Islet of Langerhans (tissue), 1 donor: ENCODE measurements at regions not wholly inside any gene's neighbourhood (a gene's known extent, or its start where the extent isn't known, plus 50 kb on each side); places are given as distances from the start of the nearest gene placed in this dataset.
"Not testable (repeated sequence)": the region's sequence is repeated elsewhere in the genome, so short reads cannot be mapped to it uniquely, and the experiment has no call there.

ENCODE experiments used
- FAIRE-seq: peaks from one replicate; lab custom pipeline; 2011; peaks lifted over from hg19 to GRCh38; lab: Jason Lieb, UNC

DNA sequence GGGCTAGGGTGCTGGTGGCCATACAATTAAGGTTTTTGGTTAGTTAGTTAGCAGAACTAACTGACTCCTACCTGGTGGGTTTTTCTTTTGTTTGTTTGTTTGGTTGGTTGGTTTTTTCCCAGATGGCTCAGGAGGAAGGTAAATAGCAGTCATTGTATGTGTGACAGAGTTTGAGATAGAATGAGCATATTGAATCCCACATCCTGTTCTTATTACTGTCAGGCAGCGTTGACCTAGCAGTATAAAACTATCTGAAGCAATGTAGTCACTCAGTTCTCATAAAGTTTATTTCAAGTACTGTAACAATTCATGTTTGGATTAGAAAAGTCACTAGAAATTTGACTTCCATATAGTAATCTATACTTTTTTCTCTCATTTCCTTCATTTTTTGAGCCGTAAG is 113.5 kb upstream of the NBPF19 start:
- not testable (repeated sequence) for FAIRE-seq

GRCh38 chr1:149364188-149364981 is 110.5 kb upstream of the NBPF19 start:
- not testable (repeated sequence) for FAIRE-seq

DNA sequence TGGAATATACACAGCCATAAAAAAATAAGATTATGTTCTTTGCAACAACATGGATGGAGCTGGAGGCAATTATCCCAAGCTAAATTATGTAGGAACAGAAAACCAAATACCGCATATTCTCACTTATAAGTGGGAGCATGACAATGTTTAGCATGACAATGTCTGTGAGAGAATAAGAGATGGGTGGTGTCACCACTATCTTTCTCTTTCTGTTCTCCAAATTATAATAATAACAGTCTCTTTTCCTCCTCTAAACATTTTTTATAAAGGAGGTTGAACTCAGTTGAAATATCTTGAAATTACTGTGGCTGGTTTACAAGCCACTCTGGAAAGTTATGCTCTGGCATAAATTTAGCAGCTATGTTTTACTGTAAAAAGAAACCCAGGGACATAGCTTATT is 108.4 kb upstream of the NBPF19 start:
- not testable (repeated sequence) for FAIRE-seq

- FAIRE-seq: not testable (repeated sequence)
Observed at GRCh38 chr1:149367472-149368044, 107.3 kb upstream of the NBPF19 start.

- not testable (repeated sequence) for FAIRE-seq
Observed at GRCh38 chr1:149368337-149368736, 106.5 kb upstream of the NBPF19 start.

DNA sequence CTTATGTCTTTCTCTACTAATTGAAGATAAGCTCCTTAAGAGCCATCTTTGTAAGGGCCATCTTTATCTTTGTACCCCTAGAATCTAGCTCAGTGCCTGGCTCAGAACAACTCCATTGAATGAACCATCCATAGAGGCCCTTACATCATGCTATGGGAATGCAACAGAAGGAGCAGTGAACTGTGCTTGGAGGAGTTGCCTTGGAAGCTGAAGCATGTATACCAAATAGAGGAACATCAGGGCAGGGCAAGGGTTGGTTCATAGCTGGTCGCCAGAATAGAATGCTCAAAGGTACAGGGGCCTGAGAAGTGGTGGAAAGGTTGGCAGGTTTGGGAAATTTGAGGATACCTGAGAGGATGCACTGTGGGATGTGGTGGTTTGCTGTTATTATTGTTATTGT is 105.8 kb upstream of the NBPF19 start:
- not testable (repeated sequence) for FAIRE-seq

DNA sequence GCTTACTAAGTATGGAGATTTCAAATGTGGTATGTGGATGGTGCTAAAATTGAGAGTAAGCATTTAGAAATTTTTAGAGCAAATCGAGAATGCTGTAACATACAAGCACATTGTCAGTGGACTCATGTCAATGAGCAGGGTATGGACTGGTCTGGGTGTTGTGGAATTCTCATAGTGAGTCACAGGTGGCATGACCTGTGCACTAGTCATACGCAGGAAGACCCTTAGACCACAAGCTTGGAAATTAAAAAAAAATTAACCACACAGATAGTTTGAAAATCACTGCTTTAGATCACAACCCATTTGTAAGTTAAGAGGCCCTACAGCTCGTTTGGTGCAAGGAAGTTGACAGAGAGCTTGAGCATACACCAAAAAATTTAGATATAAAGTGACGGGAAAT is 102.9 kb upstream of the NBPF19 start:
- not testable (repeated sequence) for FAIRE-seq

GRCh38 chr1:149378462-149378861 is 96.4 kb upstream of the NBPF19 start:
- FAIRE-seq: not testable (repeated sequence)

DNA sequence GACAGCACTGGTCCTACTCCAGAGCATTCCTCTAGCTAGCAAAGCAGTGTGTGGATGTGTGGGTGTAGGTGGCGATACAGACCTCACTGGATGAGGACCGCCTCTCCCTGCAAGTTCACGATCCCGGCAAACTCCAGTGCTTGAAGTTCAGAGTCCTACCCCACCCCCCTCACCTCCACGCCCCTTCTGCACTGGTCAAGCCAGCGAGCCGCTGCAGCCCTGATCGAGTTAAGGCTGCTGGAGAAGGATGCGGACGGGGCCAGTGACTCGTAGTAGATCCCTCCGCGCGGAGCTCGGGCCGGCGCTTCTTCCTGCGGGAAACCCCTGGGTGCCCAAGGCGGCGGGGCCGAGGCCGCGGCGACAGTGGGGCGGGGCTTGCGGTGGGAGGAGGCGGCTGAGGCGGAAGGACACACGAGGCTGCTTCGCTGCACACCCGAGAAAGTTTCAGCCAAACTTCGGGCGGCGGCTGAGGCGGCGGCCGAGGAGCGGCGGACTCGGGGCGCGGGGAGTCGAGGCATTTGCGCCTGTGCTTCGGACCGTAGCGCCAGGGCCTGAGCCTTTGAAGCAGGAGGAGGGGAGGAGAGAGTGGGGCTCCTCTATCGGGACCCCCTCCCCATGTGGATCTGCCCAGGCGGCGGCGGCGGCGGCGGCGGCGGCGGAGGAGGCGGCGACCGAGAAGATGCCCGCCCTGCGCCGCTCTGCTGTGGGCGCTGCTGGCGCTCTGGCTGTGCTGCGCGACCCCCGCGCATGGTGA is 84.5 kb upstream of the NBPF19 start:
- FAIRE-seq: not testable (repeated sequence)

GRCh38 chr1:149390931-149391330 is 83.9 kb upstream of the NBPF19 start:
- FAIRE-seq: not testable (repeated sequence)

DNA sequence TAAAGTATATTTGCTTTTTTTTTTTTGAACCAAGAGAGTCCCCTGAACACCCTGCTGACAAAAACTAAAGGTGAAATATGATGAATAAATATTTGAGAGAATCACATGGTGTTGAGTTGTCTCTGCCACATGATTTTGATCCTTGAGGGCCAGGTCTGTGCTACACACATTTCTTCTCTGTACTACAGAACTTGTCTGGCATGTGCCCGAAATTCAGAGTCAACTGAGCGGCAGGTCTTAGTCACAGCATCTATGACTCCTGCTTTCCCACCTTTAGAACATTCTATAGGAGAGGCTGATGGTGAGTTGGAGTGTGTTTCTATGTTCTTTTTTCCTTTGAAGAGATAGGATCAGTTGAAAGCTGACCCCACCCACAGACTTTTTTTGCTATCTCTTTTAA is 79.0 kb upstream of the NBPF19 start:
- FAIRE-seq: not testable (repeated sequence)

GRCh38 chr1:149398527-149398926 is 76.3 kb upstream of the NBPF19 start:
- not testable (repeated sequence) for FAIRE-seq

DNA sequence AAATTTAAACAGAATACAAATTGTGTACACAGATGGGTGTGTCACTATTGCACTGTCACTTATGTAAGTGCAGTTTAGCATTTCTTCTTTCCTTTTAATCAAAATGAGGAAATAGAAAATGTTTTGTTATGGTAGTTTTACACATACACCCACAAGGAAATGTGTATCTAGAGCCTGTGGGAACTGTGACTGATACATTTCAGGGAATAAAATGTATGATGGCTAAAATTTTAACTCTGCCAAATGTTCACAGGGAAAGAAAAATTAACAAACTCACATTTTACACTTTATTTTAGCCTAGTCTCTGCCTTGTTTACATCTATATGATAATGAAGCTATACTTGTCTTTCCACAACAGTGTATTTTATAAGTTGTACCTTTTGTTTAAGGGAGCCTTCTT is 66.4 kb upstream of the NBPF19 start:
- not testable (repeated sequence) for FAIRE-seq

GRCh38 chr1:149415373-149415772 is 59.5 kb upstream of the NBPF19 start:
- FAIRE-seq: not testable (repeated sequence)

GRCh38 chr1:149418782-149419181 is 56.1 kb upstream of the NBPF19 start:
- not testable (repeated sequence) for FAIRE-seq

GRCh38 chr1:149423122-149423521 is 51.7 kb upstream of the NBPF19 start:
- not testable (repeated sequence) for FAIRE-seq
